HG03520 (cell line): ENCODE measurements at regions not wholly inside any gene's neighbourhood (a gene's known extent, or its start where the extent isn't known, plus 50 kb on each side); places are given as distances from the start of the nearest gene placed in this dataset.

Experiments
- ATAC-seq: cut with Tn5 transposase; IDR thresholded peaks from one replicate; pipeline ENCODE4 v1.9.1; 2021; ENCODE audit warnings: mild to moderate bottlenecking, moderate library complexity; ENCODE audit not compliant: unreplicated experiment

DNA sequence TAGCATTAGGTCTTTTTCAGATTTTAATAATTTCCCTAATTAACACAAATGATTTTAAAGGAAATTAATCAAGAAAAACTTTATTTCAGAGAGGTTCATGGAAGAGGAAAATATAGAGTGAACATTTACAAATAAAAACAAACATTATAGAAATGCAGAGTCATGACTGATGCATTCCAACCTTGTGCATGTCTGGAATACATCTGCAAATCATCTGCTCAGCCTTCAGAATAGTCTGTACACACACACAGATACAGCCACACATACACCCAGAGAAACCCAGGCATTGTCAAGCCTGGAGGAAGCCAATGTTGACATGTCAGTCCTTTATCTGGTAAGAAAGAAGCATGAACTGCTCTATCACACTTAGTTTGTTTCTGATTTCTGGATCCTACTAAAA, 61.3 kb upstream of the NFKB1 start:
- no peak for ATAC-seq

- no peak for ATAC-seq
These were observed 60.7 kb upstream of the NFKB1 start for GRCh38 chr4:102440498-102440897.

DNA sequence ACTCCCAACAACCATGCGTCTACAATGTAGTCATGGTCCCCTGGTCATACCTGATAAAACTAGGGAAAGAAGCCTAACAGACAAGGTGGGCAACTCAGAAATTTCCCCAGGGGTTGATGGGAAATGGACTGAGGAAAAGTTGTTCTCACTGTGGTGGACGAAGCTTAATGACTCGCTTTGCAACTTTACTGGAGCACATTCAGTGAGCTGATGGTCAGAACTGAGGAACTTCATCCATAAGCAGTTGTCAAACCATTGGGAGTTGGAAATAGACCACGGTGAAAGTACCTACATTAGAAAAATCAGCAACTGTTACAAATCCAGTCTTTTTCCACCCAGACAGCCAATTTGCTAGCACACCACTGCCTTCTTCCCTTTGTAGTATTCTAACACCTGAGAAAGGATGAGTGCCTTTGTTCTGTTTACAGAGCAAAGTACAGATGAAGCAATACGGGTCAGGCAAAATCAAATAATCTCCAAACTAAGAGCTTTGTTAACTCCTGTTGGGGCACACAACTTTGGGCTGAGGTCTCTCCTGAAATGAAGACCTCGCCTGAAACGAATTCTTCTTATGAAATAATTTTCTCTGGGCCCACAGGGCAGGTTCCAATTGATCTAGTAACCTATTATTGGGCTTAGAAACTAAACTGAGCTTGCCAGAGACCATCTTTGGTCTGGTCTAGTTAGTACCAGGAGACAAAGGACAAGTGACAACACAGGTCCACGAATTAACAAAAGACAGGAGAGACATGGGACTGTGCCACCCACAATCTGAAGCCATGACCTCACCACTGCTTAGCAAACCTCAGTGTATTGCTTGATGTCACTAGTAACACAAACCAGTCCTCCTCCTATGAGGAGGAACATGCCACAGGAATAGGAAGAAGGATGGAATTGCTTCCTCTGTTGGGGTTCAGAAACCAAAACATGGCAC, 58.9 kb upstream of the NFKB1 start:
- no peak for ATAC-seq

DNA sequence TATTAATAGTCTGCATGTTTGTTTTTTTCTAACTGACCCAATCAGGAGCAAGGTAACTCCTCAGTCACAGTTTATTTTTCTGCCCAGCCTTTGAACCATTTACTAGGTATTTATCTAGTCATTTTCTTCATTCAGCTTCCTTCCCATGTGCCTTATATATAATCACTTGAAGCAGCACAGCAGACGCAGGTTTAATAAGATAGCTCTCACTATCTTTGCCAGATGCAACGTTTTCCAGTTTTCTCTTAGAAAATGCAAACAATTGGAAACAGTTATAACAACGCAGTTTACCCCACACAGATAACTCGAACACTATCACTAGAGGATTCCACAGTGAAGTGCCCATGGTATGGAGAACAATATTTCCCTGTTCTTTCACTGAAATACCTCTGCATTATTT, 56.4 kb upstream of the NFKB1 start:
- ATAC-seq, result no peak

DNA sequence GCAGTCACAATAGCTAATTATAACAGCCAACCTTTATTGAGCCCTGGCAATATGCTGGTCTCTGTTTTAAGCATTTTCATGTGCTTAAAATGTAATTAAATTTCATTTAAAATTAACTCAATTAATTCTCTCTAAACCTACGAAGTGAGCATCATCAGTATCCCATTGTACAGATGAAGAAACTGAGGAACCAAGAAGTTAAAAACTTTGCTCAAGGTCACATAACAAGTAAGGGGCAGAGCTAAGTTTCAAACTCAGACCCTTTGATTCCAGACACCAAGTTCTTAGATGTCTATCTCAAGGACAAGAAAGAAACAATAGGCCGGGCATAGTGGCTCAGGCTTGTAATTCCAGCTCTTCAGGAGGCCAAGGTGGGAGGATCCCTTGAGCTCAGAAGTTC, 55.9 kb upstream of the NFKB1 start:
- no peak for ATAC-seq

- ATAC-seq, result no peak
These were observed 53.7 kb upstream of the NFKB1 start for GRCh38 chr4:102447413-102447812.

DNA sequence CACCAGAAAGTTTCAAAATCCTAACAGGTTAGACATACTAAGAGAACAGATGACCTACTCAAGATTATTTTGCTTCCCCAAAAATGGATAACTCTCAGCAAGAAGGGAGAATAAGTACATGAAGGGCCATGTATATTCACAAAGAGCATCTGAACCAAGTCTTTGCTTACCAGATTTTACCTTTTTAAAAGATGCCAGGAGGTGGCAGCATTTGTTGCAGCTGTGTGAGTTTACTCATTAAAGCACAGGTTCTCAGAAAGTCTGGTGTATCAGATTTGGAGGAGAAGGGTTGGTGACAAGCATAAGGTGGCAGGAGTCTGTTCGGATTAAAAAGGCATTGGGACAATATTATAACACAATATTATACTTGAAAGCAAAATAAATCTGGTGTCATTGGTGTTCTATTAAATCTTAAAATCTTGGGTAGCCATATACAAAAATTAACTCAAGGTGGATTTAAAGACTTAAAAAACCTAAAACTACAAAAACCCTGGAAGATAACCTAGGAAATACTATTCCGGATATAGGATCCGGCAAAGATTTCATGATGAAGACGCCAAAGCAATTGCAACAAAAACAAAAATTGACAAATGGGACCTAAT, 51.3 kb upstream of the NFKB1 start:
- peak; percentile 61 for ATAC-seq

DNA sequence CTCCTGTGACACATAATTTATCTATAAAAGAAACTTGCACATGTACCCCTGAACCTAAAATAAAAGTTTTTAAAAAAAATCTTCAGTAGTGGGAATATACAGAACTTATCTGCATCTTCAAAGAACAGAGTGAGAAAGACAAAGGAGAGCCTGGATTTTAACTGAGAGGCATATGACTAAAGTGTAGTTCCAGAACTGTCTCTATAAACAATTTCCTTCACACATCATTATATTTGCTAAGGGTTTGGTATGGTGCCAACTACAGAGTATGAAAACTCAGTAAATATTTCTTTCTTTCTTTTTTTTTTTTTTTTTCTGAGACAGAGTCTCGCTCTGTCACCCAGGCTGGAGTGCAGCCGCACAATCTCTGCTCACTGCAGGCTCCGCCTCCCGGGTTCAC, 49.9 kb upstream of the NFKB1 start:
- ATAC-seq, result no peak
